ENCODE measurements at regions not wholly inside any gene's neighbourhood (a gene's known extent, or its start where the extent isn't known, plus 50 kb on each side); places are given as distances from the start of the nearest gene placed in this dataset.
"Not testable (repeated sequence)": the region's sequence is repeated elsewhere in the genome, so short reads cannot be mapped to it uniquely, and the experiment has no call there.

GRCh38 chr1:185383805-185384204, 66.8 kb upstream of the IVNS1ABP start:
- TF ChIP-seq CTCF (IDR thresholded peaks at IDR 0.05 in 8 of 11, conservative IDR thresholded peaks at IDR 0.05 in 3 of 11); POLR2A (IDR thresholded peaks at IDR 0.05); POLR2AphosphoS5 (IDR thresholded peaks at IDR 0.05): not testable (repeated sequence)
